OCI-LY3 (cell line): ENCODE measurements at regions not wholly inside any gene's neighbourhood (a gene's known extent, or its start where the extent isn't known, plus 50 kb on each side); places are given as distances from the start of the nearest gene placed in this dataset.

ENCODE experiments used
- EZH2phosphoT487 ChIP-seq: fragments of 200-600 bp; shearing (Covaris generic); IDR thresholded peaks from 2 replicates; pipeline ENCODE4 v1.6.1; 2018; ENCODE audit warnings: antibody characterized with exemption, mixed run types, low read depth
- TF ChIP-seq, protein P1 (sequence below): fragments of 200-600, 300-600 bp; sonication (generic); IDR thresholded peaks from 2 replicates; pipeline ENCODE4 v1.5.1; 2014; ENCODE audit warnings: antibody characterized with exemption, low read length, low read depth

- TF ChIP-seq, protein P1, sequence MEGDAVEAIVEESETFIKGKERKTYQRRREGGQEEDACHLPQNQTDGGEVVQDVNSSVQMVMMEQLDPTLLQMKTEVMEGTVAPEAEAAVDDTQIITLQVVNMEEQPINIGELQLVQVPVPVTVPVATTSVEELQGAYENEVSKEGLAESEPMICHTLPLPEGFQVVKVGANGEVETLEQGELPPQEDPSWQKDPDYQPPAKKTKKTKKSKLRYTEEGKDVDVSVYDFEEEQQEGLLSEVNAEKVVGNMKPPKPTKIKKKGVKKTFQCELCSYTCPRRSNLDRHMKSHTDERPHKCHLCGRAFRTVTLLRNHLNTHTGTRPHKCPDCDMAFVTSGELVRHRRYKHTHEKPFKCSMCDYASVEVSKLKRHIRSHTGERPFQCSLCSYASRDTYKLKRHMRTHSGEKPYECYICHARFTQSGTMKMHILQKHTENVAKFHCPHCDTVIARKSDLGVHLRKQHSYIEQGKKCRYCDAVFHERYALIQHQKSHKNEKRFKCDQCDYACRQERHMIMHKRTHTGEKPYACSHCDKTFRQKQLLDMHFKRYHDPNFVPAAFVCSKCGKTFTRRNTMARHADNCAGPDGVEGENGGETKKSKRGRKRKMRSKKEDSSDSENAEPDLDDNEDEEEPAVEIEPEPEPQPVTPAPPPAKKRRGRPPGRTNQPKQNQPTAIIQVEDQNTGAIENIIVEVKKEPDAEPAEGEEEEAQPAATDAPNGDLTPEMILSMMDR: no peak
- TF ChIP-seq EZH2phosphoT487: no peak
These were observed 88.3 kb downstream of the LHX2 start for GRCh38 chr9:124099860-124100259.
